Body of pancreas (tissue), 4 donors: ENCODE measurements at regions not wholly inside any gene's neighbourhood (a gene's known extent, or its start where the extent isn't known, plus 50 kb on each side); places are given as distances from the start of the nearest gene placed in this dataset.

Source experiments
- ATAC-seq: fragments of 150-250 bp; one replicate; pipeline ENCODE4 v1.9.1; 2016
- DNase-seq, 4 donors: peaks; one replicate each; pipeline ENCODE4 v3.0.0-alpha.2; 2019
- H3K27ac ChIP-seq, 4 donors: fragments of 200-600 bp; sonication (generic); 1 replicate in 3 of 4; 2 replicates in 1 of 4; pipeline versions ENCODE4 v1.5.1 to v1.6.1; 2016 to 2019; ENCODE audit warnings: mild to moderate bottlenecking in 1 of 4, mixed read lengths in 1 of 4, moderate library complexity in 1 of 4
- H3K27me3 ChIP-seq, 2 donors: fragments of 200-600 bp; sonication (generic); one replicate each; pipeline ENCODE4 v1.6.0; 2016; ENCODE audit warnings: mild to moderate bottlenecking in 1 of 2
- H3K36me3 ChIP-seq, 2 donors: fragments of 200-600 bp; sonication (generic); replicated peaks in 1 of 2; 2 replicates each; pipeline ENCODE4 v1.5.1; 2016; ENCODE audit warnings: low read depth in 2 of 2; ENCODE audit not compliant: insufficient read depth in 1 of 2
- H3K4me1 ChIP-seq: fragments of 200-600 bp; sonication (generic); one replicate; pipeline ENCODE4 v1.6.0; 2016
- H3K4me3 ChIP-seq, 2 donors: fragments of 200-600 bp; sonication (generic); 1 replicate in 1 of 2; 2 replicates in 1 of 2; pipeline ENCODE4 v1.5.1; 2016 to 2019
- H3K9me3 ChIP-seq, 3 donors: fragments of 200-600 bp; sonication (generic); 1 replicate in 2 of 3; 2 replicates in 1 of 3; pipeline ENCODE4 v1.5.1; 2016
- CTCF ChIP-seq, 7 experiments: fragments of 450-650 bp in 4 of 7; fragments of 200-600 bp in 3 of 7; sonication (generic) in 3 of 7; IDR thresholded peaks; one replicate each; pipeline ENCODE4 v1.5.1; 2016 to 2019; ENCODE audit warnings: antibody characterized with exemption in 7 of 7
- POLR2A ChIP-seq, 3 donors: fragments of 450-650 bp; IDR thresholded peaks; one replicate each; pipeline ENCODE4 v1.6.1; 2016; ENCODE audit warnings: antibody characterized with exemption in 3 of 3, mild to moderate bottlenecking in 2 of 3
- WGBS, 2 donors: methylation state at CpG; one replicate each; pipeline ENCODE4 v1.1.5; 2017; 5-methylcytosine and 5-hydroxymethylcytosine counted together
- intact Hi-C: fragments of 100-400 bp; cut with DNase I; formaldehyde crosslinking; loops from one replicate; pipeline ENCODE4 v1.15.1; 2023

- 89 to 93% methylated on average over 40 to 48 of the region's 49 CpGs for WGBS, 2 donors
Measured at GRCh38 chr13:57286511-57287098, 119.6 kb downstream of the PRR20E start.

GRCh38 chr13:57302604-57303003 is 135.6 kb downstream of the PRR20E start:
- WGBS, 2 donors = 23 to 37% methylated on average over 1 of the region's 1 CpG
- Histone ChIP-seq H3K27me3 (no peaks in the 10 kb centered on the region), H3K27ac (no peak overlapping the region), H3K36me3 (no peaks in the 10 kb centered on the region), H3K4me1 (no peaks in the 10 kb centered on the region), H3K9me3 (no peaks in the 10 kb centered on the region), H3K4me3 (no peak overlapping the region)
- TF ChIP-seq CTCF (IDR thresholded peaks at IDR 0.05) = no peak
- no peak for TF ChIP-seq POLR2A (IDR thresholded peaks at IDR 0.05)
- intact Hi-C loops = no loop called here
- no peak for DNase-seq
- no peak for ATAC-seq

More at GRCh38 chr13:57286511-57287098, 119.6 kb downstream of the PRR20E start:
- no peaks in the 10 kb centered on the region for H3K27me3 ChIP-seq
- no peaks in the 10 kb centered on the region for H3K9me3 ChIP-seq
- DNase-seq (no peak), ATAC-seq (no peak)
- H3K4me3 ChIP-seq = no peak overlapping the region
- H3K36me3 ChIP-seq = no peaks in the 10 kb centered on the region
- H3K4me1 ChIP-seq = no peaks in the 10 kb centered on the region
- TF ChIP-seq POLR2A (IDR thresholded peaks at IDR 0.05) (no peak), CTCF (IDR thresholded peaks at IDR 0.05) (no peak)
- intact Hi-C loops = no loop called here
- no peak overlapping the region for H3K27ac ChIP-seq

- no peak for DNase-seq
- Histone ChIP-seq H3K27me3 (no peaks in the 10 kb centered on the region), H3K9me3 (no peaks in the 10 kb centered on the region), H3K27ac (no peak overlapping the region), H3K36me3 (no peaks in the 10 kb centered on the region), H3K4me3 (no peak overlapping the region), H3K4me1 (no peaks in the 10 kb centered on the region)
- TF ChIP-seq CTCF (IDR thresholded peaks at IDR 0.05) = no peak
- TF ChIP-seq POLR2A (IDR thresholded peaks at IDR 0.05) = no peak
- ATAC-seq = no peak
- intact Hi-C loops = no loop called here
- 36 to 67% methylated on average over 15 of the region's 15 CpGs for WGBS, 2 donors
Measured at GRCh38 chr13:57311009-57311586, 144.1 kb downstream of the PRR20E start.

GRCh38 chr13:57314897-57315520 is 148.0 kb downstream of the PRR20E start:
- 62 to 65% methylated on average over 4 to 6 of the region's 6 CpGs for WGBS, 2 donors
- no peaks in the 10 kb centered on the region for H3K36me3 ChIP-seq
- H3K4me3 ChIP-seq = no peak overlapping the region
- H3K27ac ChIP-seq = no peak overlapping the region
- H3K27me3 ChIP-seq = no peaks in the 10 kb centered on the region
- ATAC-seq (no peak), DNase-seq (no peak)
- H3K9me3 ChIP-seq = no peaks in the 10 kb centered on the region
- TF ChIP-seq CTCF (IDR thresholded peaks at IDR 0.05) = no peak
- no peak for TF ChIP-seq POLR2A (IDR thresholded peaks at IDR 0.05)
- intact Hi-C loops = no loop called here
- no peaks in the 10 kb centered on the region for H3K4me1 ChIP-seq
